ENCODE measurements at regions not wholly inside any gene's neighbourhood (a gene's known extent, or its start where the extent isn't known, plus 50 kb on each side); places are given as distances from the start of the nearest gene placed in this dataset.

DNA sequence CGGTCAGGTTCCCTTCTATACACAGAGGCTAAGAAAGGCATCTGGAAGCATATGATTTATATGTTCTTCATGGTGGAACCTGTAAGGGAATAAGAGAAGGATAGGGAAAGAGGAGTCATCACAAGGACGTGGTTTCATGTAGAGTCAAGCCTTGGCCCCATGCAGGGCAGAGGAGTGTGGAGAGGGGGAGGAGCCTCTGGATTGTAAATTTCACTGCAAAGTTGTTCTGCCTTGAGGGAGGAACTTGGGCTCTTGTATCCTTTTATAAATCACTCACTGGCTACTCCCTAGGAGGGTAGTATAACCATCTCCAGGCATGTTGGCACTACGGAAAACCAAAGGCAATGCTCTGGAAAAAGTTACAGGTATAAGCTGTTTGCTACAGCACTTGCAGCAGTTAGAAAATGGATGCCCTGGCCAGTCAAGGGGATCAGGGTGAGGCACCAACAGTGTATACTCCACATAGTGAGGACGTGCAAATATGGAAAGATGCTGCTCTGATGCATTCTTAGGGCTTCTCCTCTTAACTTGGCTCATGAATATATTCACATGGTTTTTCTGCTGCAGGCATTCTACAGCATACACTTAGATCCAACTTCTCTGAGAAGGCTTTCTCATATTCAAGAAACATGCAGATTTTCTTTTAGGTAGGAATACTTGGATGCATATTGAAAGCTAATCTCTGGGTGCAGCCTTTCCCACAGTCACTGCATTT, 60.3 kb upstream of the ZNF81 start:
- TF ChIP-seq, protein P1, sequence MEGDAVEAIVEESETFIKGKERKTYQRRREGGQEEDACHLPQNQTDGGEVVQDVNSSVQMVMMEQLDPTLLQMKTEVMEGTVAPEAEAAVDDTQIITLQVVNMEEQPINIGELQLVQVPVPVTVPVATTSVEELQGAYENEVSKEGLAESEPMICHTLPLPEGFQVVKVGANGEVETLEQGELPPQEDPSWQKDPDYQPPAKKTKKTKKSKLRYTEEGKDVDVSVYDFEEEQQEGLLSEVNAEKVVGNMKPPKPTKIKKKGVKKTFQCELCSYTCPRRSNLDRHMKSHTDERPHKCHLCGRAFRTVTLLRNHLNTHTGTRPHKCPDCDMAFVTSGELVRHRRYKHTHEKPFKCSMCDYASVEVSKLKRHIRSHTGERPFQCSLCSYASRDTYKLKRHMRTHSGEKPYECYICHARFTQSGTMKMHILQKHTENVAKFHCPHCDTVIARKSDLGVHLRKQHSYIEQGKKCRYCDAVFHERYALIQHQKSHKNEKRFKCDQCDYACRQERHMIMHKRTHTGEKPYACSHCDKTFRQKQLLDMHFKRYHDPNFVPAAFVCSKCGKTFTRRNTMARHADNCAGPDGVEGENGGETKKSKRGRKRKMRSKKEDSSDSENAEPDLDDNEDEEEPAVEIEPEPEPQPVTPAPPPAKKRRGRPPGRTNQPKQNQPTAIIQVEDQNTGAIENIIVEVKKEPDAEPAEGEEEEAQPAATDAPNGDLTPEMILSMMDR (IDR thresholded peaks at IDR 0.05; ENCODE audit: low read depth, low read length, missing input control), result no peak
- no peak for TF ChIP-seq TAF1 (conservative IDR thresholded peaks at IDR 0.05)
- TF ChIP-seq RAD21 (IDR thresholded peaks at IDR 0.05), result no peak
- TF ChIP-seq, protein P2, sequence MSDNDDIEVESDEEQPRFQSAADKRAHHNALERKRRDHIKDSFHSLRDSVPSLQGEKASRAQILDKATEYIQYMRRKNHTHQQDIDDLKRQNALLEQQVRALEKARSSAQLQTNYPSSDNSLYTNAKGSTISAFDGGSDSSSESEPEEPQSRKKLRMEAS (IDR thresholded peaks at IDR 0.05), result no peak
- TF ChIP-seq, protein P3, sequence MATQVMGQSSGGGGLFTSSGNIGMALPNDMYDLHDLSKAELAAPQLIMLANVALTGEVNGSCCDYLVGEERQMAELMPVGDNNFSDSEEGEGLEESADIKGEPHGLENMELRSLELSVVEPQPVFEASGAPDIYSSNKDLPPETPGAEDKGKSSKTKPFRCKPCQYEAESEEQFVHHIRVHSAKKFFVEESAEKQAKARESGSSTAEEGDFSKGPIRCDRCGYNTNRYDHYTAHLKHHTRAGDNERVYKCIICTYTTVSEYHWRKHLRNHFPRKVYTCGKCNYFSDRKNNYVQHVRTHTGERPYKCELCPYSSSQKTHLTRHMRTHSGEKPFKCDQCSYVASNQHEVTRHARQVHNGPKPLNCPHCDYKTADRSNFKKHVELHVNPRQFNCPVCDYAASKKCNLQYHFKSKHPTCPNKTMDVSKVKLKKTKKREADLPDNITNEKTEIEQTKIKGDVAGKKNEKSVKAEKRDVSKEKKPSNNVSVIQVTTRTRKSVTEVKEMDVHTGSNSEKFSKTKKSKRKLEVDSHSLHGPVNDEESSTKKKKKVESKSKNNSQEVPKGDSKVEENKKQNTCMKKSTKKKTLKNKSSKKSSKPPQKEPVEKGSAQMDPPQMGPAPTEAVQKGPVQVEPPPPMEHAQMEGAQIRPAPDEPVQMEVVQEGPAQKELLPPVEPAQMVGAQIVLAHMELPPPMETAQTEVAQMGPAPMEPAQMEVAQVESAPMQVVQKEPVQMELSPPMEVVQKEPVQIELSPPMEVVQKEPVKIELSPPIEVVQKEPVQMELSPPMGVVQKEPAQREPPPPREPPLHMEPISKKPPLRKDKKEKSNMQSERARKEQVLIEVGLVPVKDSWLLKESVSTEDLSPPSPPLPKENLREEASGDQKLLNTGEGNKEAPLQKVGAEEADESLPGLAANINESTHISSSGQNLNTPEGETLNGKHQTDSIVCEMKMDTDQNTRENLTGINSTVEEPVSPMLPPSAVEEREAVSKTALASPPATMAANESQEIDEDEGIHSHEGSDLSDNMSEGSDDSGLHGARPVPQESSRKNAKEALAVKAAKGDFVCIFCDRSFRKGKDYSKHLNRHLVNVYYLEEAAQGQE (IDR thresholded peaks at IDR 0.05), result no peak
- TF ChIP-seq YY1 (IDR thresholded peaks at IDR 0.05), result no peak
- no peak for TF ChIP-seq SP1 (IDR thresholded peaks at IDR 0.05)
- TF ChIP-seq, protein P4, sequence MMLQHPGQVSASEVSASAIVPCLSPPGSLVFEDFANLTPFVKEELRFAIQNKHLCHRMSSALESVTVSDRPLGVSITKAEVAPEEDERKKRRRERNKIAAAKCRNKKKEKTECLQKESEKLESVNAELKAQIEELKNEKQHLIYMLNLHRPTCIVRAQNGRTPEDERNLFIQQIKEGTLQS (IDR thresholded peaks at IDR 0.05), result no peak
- TF ChIP-seq, protein P5, sequence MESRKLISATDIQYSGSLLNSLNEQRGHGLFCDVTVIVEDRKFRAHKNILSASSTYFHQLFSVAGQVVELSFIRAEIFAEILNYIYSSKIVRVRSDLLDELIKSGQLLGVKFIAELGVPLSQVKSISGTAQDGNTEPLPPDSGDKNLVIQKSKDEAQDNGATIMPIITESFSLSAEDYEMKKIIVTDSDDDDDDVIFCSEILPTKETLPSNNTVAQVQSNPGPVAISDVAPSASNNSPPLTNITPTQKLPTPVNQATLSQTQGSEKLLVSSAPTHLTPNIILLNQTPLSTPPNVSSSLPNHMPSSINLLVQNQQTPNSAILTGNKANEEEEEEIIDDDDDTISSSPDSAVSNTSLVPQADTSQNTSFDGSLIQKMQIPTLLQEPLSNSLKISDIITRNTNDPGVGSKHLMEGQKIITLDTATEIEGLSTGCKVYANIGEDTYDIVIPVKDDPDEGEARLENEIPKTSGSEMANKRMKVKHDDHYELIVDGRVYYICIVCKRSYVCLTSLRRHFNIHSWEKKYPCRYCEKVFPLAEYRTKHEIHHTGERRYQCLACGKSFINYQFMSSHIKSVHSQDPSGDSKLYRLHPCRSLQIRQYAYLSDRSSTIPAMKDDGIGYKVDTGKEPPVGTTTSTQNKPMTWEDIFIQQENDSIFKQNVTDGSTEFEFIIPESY (IDR thresholded peaks at IDR 0.05), result no peak
- TF ChIP-seq EGR1 (IDR thresholded peaks at IDR 0.05; ENCODE audit: low read depth in 2 of 2), result no peak
